VCaP (cell line): ENCODE measurements at regions not wholly inside any gene's neighbourhood (a gene's known extent, or its start where the extent isn't known, plus 50 kb on each side); places are given as distances from the start of the nearest gene placed in this dataset.

Experiments used
- H3K27ac ChIP-seq: fragments of 450-650 bp; 2 replicates; pipeline ENCODE4 v1.5.1; 2017
- TF ChIP-seq, protein P1 (sequence below): fragments of 450-650 bp; conservative IDR thresholded peaks from 2 replicates; pipeline ENCODE4 v1.5.1; 2017; ENCODE audit warnings: mild to moderate bottlenecking, moderate library complexity

DNA sequence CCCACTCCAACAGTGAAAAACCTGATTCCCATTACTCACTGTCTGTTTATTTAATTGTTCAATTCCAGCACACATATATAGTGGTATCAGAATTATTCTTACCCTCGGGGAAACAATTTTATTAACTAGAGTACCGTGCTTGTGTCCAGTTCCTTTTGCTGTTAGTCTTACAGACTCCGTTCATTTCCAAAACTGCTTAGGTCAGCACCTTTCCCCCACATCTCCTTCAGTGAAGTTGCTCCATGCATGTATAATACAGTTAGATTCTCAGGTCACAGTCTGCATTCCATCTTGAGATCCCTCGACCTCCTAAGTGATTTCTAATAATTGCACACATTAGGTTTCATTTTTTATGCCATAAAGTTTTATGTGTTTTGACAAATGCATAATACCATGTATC lies 56.3 kb upstream of the ZNF521 start:
- H3K27ac ChIP-seq: no peak overlapping the region
- TF ChIP-seq, protein P1, sequence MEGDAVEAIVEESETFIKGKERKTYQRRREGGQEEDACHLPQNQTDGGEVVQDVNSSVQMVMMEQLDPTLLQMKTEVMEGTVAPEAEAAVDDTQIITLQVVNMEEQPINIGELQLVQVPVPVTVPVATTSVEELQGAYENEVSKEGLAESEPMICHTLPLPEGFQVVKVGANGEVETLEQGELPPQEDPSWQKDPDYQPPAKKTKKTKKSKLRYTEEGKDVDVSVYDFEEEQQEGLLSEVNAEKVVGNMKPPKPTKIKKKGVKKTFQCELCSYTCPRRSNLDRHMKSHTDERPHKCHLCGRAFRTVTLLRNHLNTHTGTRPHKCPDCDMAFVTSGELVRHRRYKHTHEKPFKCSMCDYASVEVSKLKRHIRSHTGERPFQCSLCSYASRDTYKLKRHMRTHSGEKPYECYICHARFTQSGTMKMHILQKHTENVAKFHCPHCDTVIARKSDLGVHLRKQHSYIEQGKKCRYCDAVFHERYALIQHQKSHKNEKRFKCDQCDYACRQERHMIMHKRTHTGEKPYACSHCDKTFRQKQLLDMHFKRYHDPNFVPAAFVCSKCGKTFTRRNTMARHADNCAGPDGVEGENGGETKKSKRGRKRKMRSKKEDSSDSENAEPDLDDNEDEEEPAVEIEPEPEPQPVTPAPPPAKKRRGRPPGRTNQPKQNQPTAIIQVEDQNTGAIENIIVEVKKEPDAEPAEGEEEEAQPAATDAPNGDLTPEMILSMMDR: no peak
